Activated T-cell treated with anti-CD3 and anti-CD28 coated beads, Interleukin-2, amount 50 U/mL, for 72 hours (primary cell): ENCODE measurements at regions not wholly inside any gene's neighbourhood (a gene's known extent, or its start where the extent isn't known, plus 50 kb on each side); places are given as distances from the start of the nearest gene placed in this dataset.
"Not testable (repeated sequence)": the region's sequence is repeated elsewhere in the genome, so short reads cannot be mapped to it uniquely, and the experiment has no call there.

Experiments
- ATAC-seq, 2 donors: fragments of 150-1000 bp; cut with Tn5 transposase; replicated peaks in 1 of 2; 2 replicates each; pipeline ENCODE4 v1.10.0; 2021; ENCODE audit warnings: moderate library complexity in 2 of 2, mild to moderate bottlenecking in 1 of 2
- DNase-seq, 2 donors: peaks; one replicate each; pipeline ENCODE4 v3.0.0; 2021 to 2022; ENCODE audit warnings: mixed read lengths in 1 of 2
- H3K27ac Mint-ChIP-seq: one replicate; pipeline ENCODE4 v1.8.0; 2022; ENCODE audit warnings: mild to moderate bottlenecking, moderate library complexity, mixed read lengths
- H3K27me3 Mint-ChIP-seq: one replicate; pipeline ENCODE4 v1.8.0; 2022; ENCODE audit warnings: low read depth, mixed read lengths
- H3K36me3 Mint-ChIP-seq, 2 donors: one replicate each; pipeline ENCODE4 v1.8.0; 2022; ENCODE audit warnings: mixed read lengths in 2 of 2, mild to moderate bottlenecking in 1 of 2; ENCODE audit not compliant: insufficient read depth in 2 of 2
- H3K4me1 Mint-ChIP-seq: one replicate; pipeline ENCODE4 v1.8.0; 2022; ENCODE audit warnings: low read depth, mixed read lengths
- H3K4me3 Mint-ChIP-seq, 2 donors: one replicate each; pipeline ENCODE4 v1.8.0; 2022; ENCODE audit warnings: mild to moderate bottlenecking in 2 of 2, mixed read lengths in 2 of 2, moderate library complexity in 2 of 2
- H3K9me3 Mint-ChIP-seq, 2 donors: one replicate each; pipeline ENCODE4 v1.8.0; 2022; ENCODE audit warnings: mixed read lengths in 2 of 2

DNA sequence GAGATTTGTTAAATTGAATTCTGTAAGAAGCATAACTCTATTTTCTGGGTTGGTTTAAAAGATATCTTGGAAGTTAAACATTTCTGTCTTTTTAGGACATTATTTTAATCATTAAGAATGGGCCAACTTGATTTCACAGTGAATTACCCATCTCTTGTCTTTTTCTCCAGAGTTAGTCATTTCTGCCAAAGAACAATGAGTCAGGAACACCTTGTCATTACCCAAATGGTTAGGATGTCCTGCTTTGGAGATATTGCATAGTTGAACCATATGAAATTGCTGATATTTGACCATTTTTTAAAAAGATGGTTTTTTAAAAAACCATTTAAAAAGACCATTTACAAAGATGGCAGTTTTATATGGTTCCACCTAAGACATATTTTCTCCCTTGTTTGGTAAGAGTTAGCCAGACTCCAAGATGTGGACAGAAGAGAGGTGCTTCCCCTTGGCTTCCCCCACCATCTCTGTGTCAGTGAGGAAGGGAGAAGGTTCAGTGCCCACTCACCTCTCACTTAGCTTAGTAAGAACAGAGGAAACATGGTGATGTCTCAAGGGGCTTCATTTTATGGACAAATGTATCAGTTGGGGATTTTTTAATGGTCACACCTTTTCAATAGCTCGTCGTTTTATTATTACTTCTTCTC lies 103.0 kb downstream of the PCSK1 start:
- Mint-ChIP-seq H3K36me3 (no peaks in the 10 kb centered on the region), H3K9me3 (peaks cover 0 to 2% of the 10 kb centered on the region in 2 donors), H3K4me1 (peaks cover 15% of the 10 kb centered on the region), H3K4me3 (no peak overlapping the region), H3K27me3 (peaks cover 41% of the 10 kb centered on the region), H3K27ac (no peak overlapping the region)
- DNase-seq (no peak), ATAC-seq (peak; percentile 40 to 77)

GRCh38 chr5:96329289-96329688 lies 103.8 kb downstream of the PCSK1 start:
- Mint-ChIP-seq H3K4me3 (no peak overlapping the region), H3K27ac (no peak overlapping the region), H3K36me3 (no peaks in the 10 kb centered on the region), H3K9me3 (peaks cover 0 to 2% of the 10 kb centered on the region in 2 donors), H3K4me1 (peaks cover 15% of the 10 kb centered on the region), H3K27me3 (peaks cover 47% of the 10 kb centered on the region)
- ATAC-seq: no peak
- DNase-seq: no peak

GRCh38 chr5:96327722-96328121 lies 105.3 kb downstream of the PCSK1 start:
- Mint-ChIP-seq H3K36me3 (no peaks in the 10 kb centered on the region), H3K4me1 (peaks cover 15% of the 10 kb centered on the region)
- no peak for DNase-seq

DNA sequence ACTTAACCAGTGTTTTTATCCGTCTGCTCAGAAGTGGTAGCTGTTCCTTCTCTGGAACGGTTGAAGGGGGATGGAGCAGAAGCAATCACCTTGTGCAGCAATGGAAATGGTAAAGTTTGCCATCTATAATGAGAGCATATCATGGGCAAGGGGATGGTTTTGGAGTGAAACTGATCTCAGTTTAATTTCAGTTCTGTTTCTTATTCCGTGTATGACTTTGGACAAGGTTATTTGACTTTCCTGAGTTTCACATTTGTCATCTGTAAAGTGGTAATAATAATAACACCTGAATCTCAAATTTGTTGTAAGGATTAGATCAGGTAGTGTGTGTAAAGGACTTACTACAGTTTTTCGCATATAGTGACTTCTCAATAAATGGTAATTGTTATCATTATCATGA lies 106.1 kb downstream of the PCSK1 start:
- Mint-ChIP-seq H3K4me1 (peaks cover 15% of the 10 kb centered on the region), H3K9me3 (peaks cover 0 to 2% of the 10 kb centered on the region in 2 donors), H3K27ac (no peak overlapping the region), H3K4me3 (no peak overlapping the region), H3K27me3 (peaks cover 49% of the 10 kb centered on the region), H3K36me3 (no peaks in the 10 kb centered on the region)
- DNase-seq: no peak
- ATAC-seq: peak in 1 of 2 donors; percentile 21

More at GRCh38 chr5:96327722-96328121, 105.3 kb downstream of the PCSK1 start:
- Mint-ChIP-seq H3K9me3 (peaks cover 0 to 2% of the 10 kb centered on the region in 2 donors), H3K27me3 (peaks cover 50% of the 10 kb centered on the region), H3K4me3 (no peak overlapping the region), H3K27ac (no peak overlapping the region)
- ATAC-seq: no peak

DNA sequence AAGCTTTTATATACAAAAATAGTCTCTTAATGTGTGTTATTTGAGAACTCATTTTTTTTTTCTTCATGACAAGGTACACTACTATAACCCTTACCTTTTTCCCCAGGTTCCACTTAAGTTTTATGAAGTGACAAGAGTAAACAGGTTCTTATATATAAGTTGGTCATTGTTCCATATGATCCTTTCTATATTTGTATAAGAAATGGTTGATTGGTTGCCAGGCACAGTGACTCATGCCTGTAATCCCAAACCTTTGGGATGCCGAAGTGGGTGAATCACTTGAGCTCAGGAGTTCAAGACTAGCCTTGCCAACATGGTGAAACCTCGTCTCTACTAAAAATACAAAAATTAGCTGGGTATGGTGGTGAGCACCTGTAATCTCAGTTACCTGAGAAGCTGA lies 108.3 kb downstream of the PCSK1 start:
- Mint-ChIP-seq H3K36me3 (no peaks in the 10 kb centered on the region), H3K4me1 (peaks cover under 1% of the 10 kb centered on the region), H3K9me3 (peaks cover 0 to 2% of the 10 kb centered on the region in 2 donors), H3K27me3 (peaks cover 32% of the 10 kb centered on the region), H3K27ac (no peak overlapping the region), H3K4me3 (no peak overlapping the region)
- no peak for DNase-seq
- no peak for ATAC-seq

GRCh38 chr5:96322865-96323264 lies 110.2 kb downstream of the PCSK1 start:
- DNase-seq (no peak), ATAC-seq (no peak)
- no peaks in the 10 kb centered on the region for H3K36me3 Mint-ChIP-seq
- no peak overlapping the region for H3K27ac Mint-ChIP-seq
- H3K4me3 Mint-ChIP-seq: no peak overlapping the region
- H3K4me1 Mint-ChIP-seq: no peaks in the 10 kb centered on the region
- peaks cover 0 to 2% of the 10 kb centered on the region in 2 donors for H3K9me3 Mint-ChIP-seq
- peaks cover 24% of the 10 kb centered on the region for H3K27me3 Mint-ChIP-seq

- peaks cover 24% of the 10 kb centered on the region for H3K27me3 Mint-ChIP-seq
- H3K4me3 Mint-ChIP-seq: no peak overlapping the region
- no peaks in the 10 kb centered on the region for H3K4me1 Mint-ChIP-seq
- ATAC-seq: no peak
- no peak for DNase-seq
- peaks cover 0 to 2% of the 10 kb centered on the region in 2 donors for H3K9me3 Mint-ChIP-seq
- no peak overlapping the region for H3K27ac Mint-ChIP-seq
- H3K36me3 Mint-ChIP-seq: no peaks in the 10 kb centered on the region
These were observed 110.8 kb downstream of the PCSK1 start for GRCh38 chr5:96322217-96322616.

- Mint-ChIP-seq H3K36me3 (no peaks in the 10 kb centered on the region), H3K27me3 (peaks cover 17% of the 10 kb centered on the region), H3K4me3 (no peak overlapping the region), H3K4me1 (no peaks in the 10 kb centered on the region), H3K27ac (no peak overlapping the region), H3K9me3 (peaks cover 0 to 2% of the 10 kb centered on the region in 2 donors)
- DNase-seq: no peak
- ATAC-seq: no peak
These were observed 111.7 kb downstream of the PCSK1 start for GRCh38 chr5:96321345-96321744.

DNA sequence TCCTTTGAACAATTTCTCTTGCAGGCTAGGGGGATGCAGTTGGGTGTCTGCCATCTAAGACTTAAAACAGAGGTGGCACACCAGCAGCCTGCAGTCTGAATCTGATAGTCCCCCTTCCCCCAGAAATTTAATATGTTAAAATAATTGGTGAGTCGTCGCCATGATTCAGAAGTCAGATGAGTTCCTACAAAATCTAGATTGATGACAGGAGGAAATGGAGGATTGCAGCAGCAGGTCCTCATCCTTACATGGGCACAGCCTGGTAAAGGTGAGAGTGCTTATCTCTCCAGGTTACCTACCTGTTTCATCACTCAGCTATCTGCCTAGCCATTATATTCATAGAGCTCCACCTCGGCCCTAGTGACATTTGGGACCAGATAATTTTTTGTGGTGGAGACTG lies 112.3 kb downstream of the PCSK1 start:
- Mint-ChIP-seq H3K27ac (no peak overlapping the region), H3K9me3 (no peaks in the 10 kb centered on the region), H3K27me3 (peaks cover 11% of the 10 kb centered on the region), H3K4me1 (no peaks in the 10 kb centered on the region), H3K36me3 (no peaks in the 10 kb centered on the region), H3K4me3 (no peak overlapping the region)
- DNase-seq: no peak
- no peak for ATAC-seq

DNA sequence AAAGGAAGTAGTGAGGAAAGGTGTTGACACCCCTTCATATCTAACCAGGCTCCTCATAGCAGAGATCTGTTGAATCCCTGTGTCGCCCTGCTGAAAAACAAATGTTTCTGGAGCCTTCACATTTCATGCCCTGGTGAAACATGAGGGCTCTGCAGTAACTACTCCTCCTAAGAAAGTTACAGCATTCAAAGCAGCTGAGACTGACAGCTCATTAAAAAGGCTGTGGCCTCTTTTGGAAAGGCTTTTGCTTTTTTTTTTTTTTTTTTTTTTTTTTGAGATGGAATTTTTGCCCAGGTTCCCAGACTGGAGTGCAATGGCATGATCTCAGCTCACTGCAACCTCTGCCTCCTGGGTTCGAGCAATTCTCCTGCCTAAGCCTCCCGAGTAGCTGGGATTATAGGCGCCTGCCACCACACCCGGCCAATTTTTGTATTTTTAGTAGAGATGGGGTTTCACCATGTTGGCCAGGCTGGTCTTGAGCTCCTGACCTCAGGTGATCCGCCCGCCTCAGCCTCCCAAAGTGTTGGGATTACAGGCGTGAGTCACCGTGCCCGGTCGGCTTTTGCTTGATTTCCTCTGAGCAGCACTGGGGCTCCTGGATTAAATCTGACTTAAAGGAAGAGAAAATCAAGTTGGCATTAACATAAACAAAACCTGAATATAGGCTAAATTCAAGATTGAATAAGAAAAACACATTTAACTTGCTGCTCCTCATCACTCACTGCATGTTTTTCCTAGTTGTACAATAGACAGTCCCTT lies 112.9 kb downstream of the PCSK1 start:
- not testable (repeated sequence) for H3K4me1 Mint-ChIP-seq, H3K36me3 Mint-ChIP-seq, DNase-seq, H3K4me3 Mint-ChIP-seq, ATAC-seq, H3K9me3 Mint-ChIP-seq, H3K27me3 Mint-ChIP-seq, H3K27ac Mint-ChIP-seq

DNA sequence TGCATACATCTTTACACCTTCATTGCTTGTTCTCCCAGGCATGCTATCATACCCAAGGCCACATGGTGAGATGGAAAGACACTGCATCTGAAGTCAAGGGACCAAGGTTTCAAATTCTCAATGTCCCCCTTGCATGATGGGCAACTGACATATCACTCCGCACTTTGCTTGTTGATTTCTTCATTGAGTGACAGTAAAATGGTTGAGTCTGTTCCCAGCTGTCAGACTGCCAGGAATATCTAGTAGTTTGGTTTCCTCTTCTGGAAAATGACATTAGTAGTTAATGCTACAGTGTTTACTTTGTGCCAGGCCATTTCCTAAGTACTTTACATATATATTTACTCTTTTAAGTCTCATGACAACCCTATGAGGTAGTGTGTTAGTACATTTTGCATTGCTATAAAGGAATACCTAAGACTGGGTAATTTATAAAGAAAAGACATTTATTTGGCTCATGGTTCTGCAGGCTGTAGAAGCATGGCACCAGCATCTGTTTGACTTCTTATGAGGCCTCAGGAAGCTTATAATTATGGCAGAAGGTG lies 114.4 kb downstream of the PCSK1 start:
- Mint-ChIP-seq H3K36me3 (no peaks in the 10 kb centered on the region), H3K27ac (no peak overlapping the region), H3K4me1 (no peaks in the 10 kb centered on the region), H3K9me3 (no peaks in the 10 kb centered on the region), H3K27me3 (peaks cover 7% of the 10 kb centered on the region), H3K4me3 (no peak overlapping the region)
- DNase-seq (no peak), ATAC-seq (no peak)

- no peak overlapping the region for H3K27ac Mint-ChIP-seq
- no peak overlapping the region for H3K4me3 Mint-ChIP-seq
- DNase-seq (no peak), ATAC-seq (no peak)
- no peaks in the 10 kb centered on the region for H3K4me1 Mint-ChIP-seq
- no peaks in the 10 kb centered on the region for H3K36me3 Mint-ChIP-seq
- H3K27me3 Mint-ChIP-seq: peaks cover 7% of the 10 kb centered on the region
- no peaks in the 10 kb centered on the region for H3K9me3 Mint-ChIP-seq
These were observed 115.1 kb downstream of the PCSK1 start for GRCh38 chr5:96317945-96318344.

DNA sequence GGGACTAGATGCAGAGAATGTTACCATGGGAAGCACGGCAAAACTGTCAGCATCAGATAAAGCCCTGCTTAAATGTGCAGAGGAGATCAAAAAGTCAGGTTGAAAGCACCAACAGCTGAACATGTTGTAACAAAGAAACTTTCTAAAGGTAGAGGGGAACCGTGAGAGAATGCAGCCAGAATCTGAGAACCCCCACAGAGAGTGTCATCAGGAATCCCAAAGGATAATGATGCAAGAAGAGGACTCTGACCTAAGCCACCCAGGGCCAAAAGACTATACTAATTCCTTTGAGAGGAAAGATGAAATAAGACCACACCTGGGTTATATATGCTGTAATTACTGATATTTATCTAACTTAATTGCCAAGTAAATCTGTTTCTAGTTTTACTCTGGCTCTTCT lies 116.6 kb downstream of the PCSK1 start:
- Mint-ChIP-seq H3K27ac (no peak overlapping the region), H3K36me3 (no peaks in the 10 kb centered on the region), H3K4me1 (no peaks in the 10 kb centered on the region), H3K27me3 (peaks cover 14% of the 10 kb centered on the region), H3K4me3 (no peak overlapping the region), H3K9me3 (no peaks in the 10 kb centered on the region)
- ATAC-seq (no peak), DNase-seq (no peak)
